ENCODE measurements at regions not wholly inside any gene's neighbourhood (a gene's known extent, or its start where the extent isn't known, plus 50 kb on each side); places are given as distances from the start of the nearest gene placed in this dataset.
A peak's percentile ranks its signal among the peaks of the same experiment; 100 is the strongest.
"Not testable (repeated sequence)": the region's sequence is repeated elsewhere in the genome, so short reads cannot be mapped to it uniquely, and the experiment has no call there.

GRCh38 chr2:176865336-176865735, 347.3 kb upstream of the HNRNPA3 start:
- in situ Hi-C loops (cut with HindIII; ENCODE audit: low sequenced_read_pairs) = no loop called here
- no peak overlapping the region for H3K4me3 ChIP-seq (ENCODE audit: low read depth, low read length)
- TF ChIP-seq CTCF (IDR thresholded peaks at IDR 0.05; ENCODE audit: low read depth, low read length, missing control alignments) = no peak
- no peak for DNase-seq (ENCODE audit: low read depth)

GRCh38 chr2:176872406-176872805, 340.2 kb upstream of the HNRNPA3 start:
- H3K4me3 ChIP-seq (ENCODE audit: low read depth, low read length) = no peak overlapping the region
- in situ Hi-C loops (cut with HindIII; ENCODE audit: low sequenced_read_pairs) = no loop called here
- DNase-seq (ENCODE audit: low read depth) = no peak
- TF ChIP-seq CTCF (IDR thresholded peaks at IDR 0.05; ENCODE audit: low read depth, low read length, missing control alignments) = no peak

- no peak overlapping the region for H3K4me3 ChIP-seq (ENCODE audit: low read depth, low read length)
- in situ Hi-C loops (cut with HindIII; ENCODE audit: low sequenced_read_pairs) = no loop called here
- TF ChIP-seq CTCF (IDR thresholded peaks at IDR 0.05; ENCODE audit: low read depth, low read length, missing control alignments) = peak; percentile 42
- no peak for DNase-seq (ENCODE audit: low read depth)
Observed at GRCh38 chr2:176873403-176873802, 339.2 kb upstream of the HNRNPA3 start.

GRCh38 chr2:176876493-176877103, 336.0 kb upstream of the HNRNPA3 start:
- no peak overlapping the region for H3K4me3 ChIP-seq (ENCODE audit: low read depth, low read length)
- DNase-seq (ENCODE audit: low read depth) = no peak
- in situ Hi-C loops (cut with HindIII; ENCODE audit: low sequenced_read_pairs) = no loop called here
- TF ChIP-seq CTCF (IDR thresholded peaks at IDR 0.05; ENCODE audit: low read depth, low read length, missing control alignments) = no peak

- no peak for TF ChIP-seq CTCF (IDR thresholded peaks at IDR 0.05; ENCODE audit: low read depth, low read length, missing control alignments)
- in situ Hi-C loops (cut with HindIII; ENCODE audit: low sequenced_read_pairs) = no loop called here
- no peak overlapping the region for H3K4me3 ChIP-seq (ENCODE audit: low read depth, low read length)
- DNase-seq (ENCODE audit: low read depth) = no peak
Observed at GRCh38 chr2:176879426-176879995, 333.1 kb upstream of the HNRNPA3 start.

- DNase-seq (ENCODE audit: low read depth); H3K4me3 ChIP-seq (ENCODE audit: low read depth, low read length); in situ Hi-C loops (cut with HindIII; ENCODE audit: low sequenced_read_pairs): not testable (repeated sequence)
Observed at GRCh38 chr2:176882045-176882444, 330.5 kb upstream of the HNRNPA3 start.

- TF ChIP-seq CTCF (IDR thresholded peaks at IDR 0.05; ENCODE audit: low read depth, low read length, missing control alignments) = no peak
- DNase-seq (ENCODE audit: low read depth) = no peak
- in situ Hi-C loops (cut with HindIII; ENCODE audit: low sequenced_read_pairs) = no loop called here
- no peak overlapping the region for H3K4me3 ChIP-seq (ENCODE audit: low read depth, low read length)
Observed at GRCh38 chr2:176885001-176885643, 327.5 kb upstream of the HNRNPA3 start.

All from astrocyte of the cerebellum (primary cell).